ENCODE measurements at regions not wholly inside any gene's neighbourhood (a gene's known extent, or its start where the extent isn't known, plus 50 kb on each side); places are given as distances from the start of the nearest gene placed in this dataset.

DNA sequence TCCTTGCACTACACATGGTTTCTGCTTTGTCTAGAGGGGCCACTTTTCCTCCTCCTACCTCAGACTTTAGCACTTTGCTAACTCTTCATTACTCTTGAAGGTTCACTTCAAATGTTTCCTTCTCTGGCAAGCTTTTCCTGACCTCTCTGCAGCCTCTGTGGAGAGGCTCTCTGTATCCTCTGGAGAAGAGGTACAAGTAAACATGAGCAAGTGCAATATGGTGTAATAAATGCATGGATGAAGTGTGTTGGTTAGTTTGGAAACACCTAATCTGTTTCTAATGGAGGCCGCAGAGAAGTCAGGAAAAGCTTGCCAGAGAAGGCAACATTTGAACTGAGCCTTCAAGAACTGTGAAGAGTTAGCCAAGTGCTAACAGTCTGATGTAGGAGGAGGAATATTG lies 329.3 kb downstream of the GRIN2B start:
- WGBS (ENCODE audit: insufficient coverage, low lambda C conversion rate) = no CpG with 5 or more reads among the region's 1 CpG
- Histone ChIP-seq H3K4me3 (ENCODE audit: low read length) (no peak overlapping the region), H3K27me3 (ENCODE audit: control insufficient read depth, insufficient read depth, low read length) (peaks cover 2% of the 10 kb centered on the region), H3K4me1 (ENCODE audit: control insufficient read depth, insufficient read depth, low read length) (no peaks in the 10 kb centered on the region), H3K36me3 (ENCODE audit: control insufficient read depth, insufficient read depth, low read length) (no peaks in the 10 kb centered on the region), H3K9me3 (ENCODE audit: control insufficient read depth, low read depth, low read length) (no peaks in the 10 kb centered on the region), H3K27ac (ENCODE audit: low read length) (no peak overlapping the region)
- DNase-seq = no peak

DNA sequence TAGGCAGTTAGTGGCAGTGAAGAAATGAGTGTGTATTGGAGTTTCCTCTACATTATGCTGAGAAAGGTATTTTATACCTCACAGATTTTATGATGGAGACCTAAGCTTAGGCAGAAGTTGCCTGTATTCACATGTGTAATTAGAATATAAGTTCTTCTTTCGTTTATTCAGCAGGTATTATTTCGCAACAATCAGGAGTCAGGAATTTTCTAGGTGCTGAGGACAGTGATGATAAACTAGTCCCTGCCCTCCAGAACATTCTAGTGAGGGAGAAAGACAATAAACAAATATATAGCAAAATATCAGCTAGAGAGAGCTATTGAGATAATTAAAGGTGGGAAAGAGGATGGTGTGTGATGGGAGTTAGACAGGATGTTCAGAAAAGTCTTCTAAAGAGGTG lies 345.7 kb downstream of the GRIN2B start:
- Histone ChIP-seq H3K36me3 (ENCODE audit: control insufficient read depth, insufficient read depth, low read length) (no peaks in the 10 kb centered on the region), H3K9me3 (ENCODE audit: control insufficient read depth, low read depth, low read length) (no peaks in the 10 kb centered on the region), H3K27ac (ENCODE audit: low read length) (no peak overlapping the region), H3K27me3 (ENCODE audit: control insufficient read depth, insufficient read depth, low read length) (peaks cover 3% of the 10 kb centered on the region), H3K4me3 (ENCODE audit: low read length) (no peak overlapping the region), H3K4me1 (ENCODE audit: control insufficient read depth, insufficient read depth, low read length) (no peaks in the 10 kb centered on the region)
- no peak for DNase-seq
- WGBS (ENCODE audit: insufficient coverage, low lambda C conversion rate) = no CpG with 5 or more reads among the region's 2 CpGs

DNA sequence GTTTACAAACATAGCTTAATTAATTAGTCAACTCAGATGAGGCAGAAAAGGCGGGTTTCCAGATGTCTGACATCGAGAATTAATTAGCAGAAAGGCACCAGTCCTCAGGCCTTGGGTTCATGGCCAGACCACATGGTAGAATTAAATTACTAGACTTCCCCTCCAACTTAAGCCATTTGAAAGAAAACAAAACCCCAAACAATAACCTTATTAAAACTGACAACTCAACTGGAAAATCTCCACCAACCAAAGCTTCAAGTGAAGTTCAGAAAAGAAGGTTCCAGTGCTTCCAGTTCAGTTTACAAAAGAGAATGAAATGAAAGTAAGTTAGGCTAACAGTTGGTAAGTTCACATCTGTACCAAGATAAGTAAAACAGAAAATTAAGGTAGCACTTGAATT lies 349.5 kb downstream of the GRIN2B start:
- no peaks in the 10 kb centered on the region for H3K4me1 ChIP-seq (ENCODE audit: control insufficient read depth, insufficient read depth, low read length)
- H3K4me3 ChIP-seq (ENCODE audit: low read length) = no peak overlapping the region
- H3K9me3 ChIP-seq (ENCODE audit: control insufficient read depth, low read depth, low read length) = no peaks in the 10 kb centered on the region
- no CpG with 5 or more reads among the region's 2 CpGs for WGBS (ENCODE audit: insufficient coverage, low lambda C conversion rate)
- H3K27me3 ChIP-seq (ENCODE audit: control insufficient read depth, insufficient read depth, low read length) = peaks cover 5% of the 10 kb centered on the region
- H3K36me3 ChIP-seq (ENCODE audit: control insufficient read depth, insufficient read depth, low read length) = no peaks in the 10 kb centered on the region
- H3K27ac ChIP-seq (ENCODE audit: low read length) = no peak overlapping the region
- DNase-seq = no peak

GRCh38 chr12:13630354-13630753 lies 351.0 kb downstream of the GRIN2B start:
- H3K4me1 ChIP-seq (ENCODE audit: control insufficient read depth, insufficient read depth, low read length) = no peaks in the 10 kb centered on the region
- peaks cover 5% of the 10 kb centered on the region for H3K27me3 ChIP-seq (ENCODE audit: control insufficient read depth, insufficient read depth, low read length)
- H3K9me3 ChIP-seq (ENCODE audit: control insufficient read depth, low read depth, low read length) = no peaks in the 10 kb centered on the region
- H3K4me3 ChIP-seq (ENCODE audit: low read length) = no peak overlapping the region
- no peaks in the 10 kb centered on the region for H3K36me3 ChIP-seq (ENCODE audit: control insufficient read depth, insufficient read depth, low read length)
- no peak overlapping the region for H3K27ac ChIP-seq (ENCODE audit: low read length)
- WGBS (ENCODE audit: insufficient coverage, low lambda C conversion rate) = no CpG with 5 or more reads among the region's 3 CpGs
- no peak for DNase-seq

GRCh38 chr12:13628067-13628466 lies 353.3 kb downstream of the GRIN2B start:
- H3K4me3 ChIP-seq (ENCODE audit: low read length) = no peak overlapping the region
- H3K27ac ChIP-seq (ENCODE audit: low read length) = no peak overlapping the region
- no peaks in the 10 kb centered on the region for H3K36me3 ChIP-seq (ENCODE audit: control insufficient read depth, insufficient read depth, low read length)
- WGBS (ENCODE audit: insufficient coverage, low lambda C conversion rate) = no CpG with 5 or more reads among the region's 1 CpG
- DNase-seq = no peak
- H3K9me3 ChIP-seq (ENCODE audit: control insufficient read depth, low read depth, low read length) = no peaks in the 10 kb centered on the region
- peaks cover 2% of the 10 kb centered on the region for H3K27me3 ChIP-seq (ENCODE audit: control insufficient read depth, insufficient read depth, low read length)
- H3K4me1 ChIP-seq (ENCODE audit: control insufficient read depth, insufficient read depth, low read length) = no peaks in the 10 kb centered on the region

DNA sequence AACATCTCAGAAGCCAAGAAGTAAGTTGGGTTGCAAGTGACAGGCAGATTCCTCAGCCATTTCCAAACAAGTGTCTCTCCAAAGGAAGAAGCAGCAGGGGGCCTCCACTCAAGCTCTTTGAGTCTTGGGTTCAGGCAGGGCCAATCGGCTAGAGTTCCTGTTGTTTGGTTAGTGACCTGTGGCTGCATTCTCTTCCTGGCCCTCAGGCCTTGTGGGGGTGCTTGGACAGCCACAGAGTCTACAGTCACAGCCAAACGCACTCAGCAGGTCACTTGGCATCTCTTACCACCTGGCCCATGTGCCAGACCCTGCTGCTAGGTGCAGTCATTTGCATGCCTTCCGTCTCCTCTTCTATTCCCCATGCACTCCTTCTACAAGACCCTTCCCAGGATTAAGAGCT lies 353.9 kb downstream of the GRIN2B start:
- peaks cover 2% of the 10 kb centered on the region for H3K27me3 ChIP-seq (ENCODE audit: control insufficient read depth, insufficient read depth, low read length)
- DNase-seq = no peak
- no peaks in the 10 kb centered on the region for H3K9me3 ChIP-seq (ENCODE audit: control insufficient read depth, low read depth, low read length)
- H3K4me1 ChIP-seq (ENCODE audit: control insufficient read depth, insufficient read depth, low read length) = no peaks in the 10 kb centered on the region
- no peak overlapping the region for H3K4me3 ChIP-seq (ENCODE audit: low read length)
- no peak overlapping the region for H3K27ac ChIP-seq (ENCODE audit: low read length)
- WGBS (ENCODE audit: insufficient coverage, low lambda C conversion rate) = no CpG with 5 or more reads among the region's 3 CpGs
- H3K36me3 ChIP-seq (ENCODE audit: control insufficient read depth, insufficient read depth, low read length) = no peaks in the 10 kb centered on the region

GRCh38 chr12:13613297-13613696 lies 368.1 kb downstream of the GRIN2B start:
- Histone ChIP-seq H3K27me3 (ENCODE audit: control insufficient read depth, insufficient read depth, low read length) (no peaks in the 10 kb centered on the region), H3K4me1 (ENCODE audit: control insufficient read depth, insufficient read depth, low read length) (no peaks in the 10 kb centered on the region)
- no CpG with 5 or more reads among the region's 3 CpGs for WGBS (ENCODE audit: insufficient coverage, low lambda C conversion rate)

GRCh38 chr12:13609894-13610679 lies 371.3 kb downstream of the GRIN2B start:
- Histone ChIP-seq H3K27ac (ENCODE audit: low read length) (no peak overlapping the region), H3K4me3 (ENCODE audit: low read length) (no peak overlapping the region), H3K27me3 (ENCODE audit: control insufficient read depth, insufficient read depth, low read length) (no peaks in the 10 kb centered on the region), H3K4me1 (ENCODE audit: control insufficient read depth, insufficient read depth, low read length) (no peaks in the 10 kb centered on the region), H3K36me3 (ENCODE audit: control insufficient read depth, insufficient read depth, low read length) (no peaks in the 10 kb centered on the region), H3K9me3 (ENCODE audit: control insufficient read depth, low read depth, low read length) (no peaks in the 10 kb centered on the region)
- peak in 1 of 2 donors; percentile 8 for DNase-seq
- WGBS (ENCODE audit: insufficient coverage, low lambda C conversion rate) = 0% methylated on average over 1 of the region's 4 CpGs

More at GRCh38 chr12:13613297-13613696, 368.1 kb downstream of the GRIN2B start:
- Histone ChIP-seq H3K27ac (ENCODE audit: low read length) (no peak overlapping the region), H3K4me3 (ENCODE audit: low read length) (no peak overlapping the region), H3K9me3 (ENCODE audit: control insufficient read depth, low read depth, low read length) (no peaks in the 10 kb centered on the region), H3K36me3 (ENCODE audit: control insufficient read depth, insufficient read depth, low read length) (no peaks in the 10 kb centered on the region)
- DNase-seq = no peak

- no CpG with 5 or more reads among the region's 4 CpGs for WGBS (ENCODE audit: insufficient coverage, low lambda C conversion rate)
- DNase-seq = no peak
- no peaks in the 10 kb centered on the region for H3K9me3 ChIP-seq (ENCODE audit: control insufficient read depth, low read depth, low read length)
- no peaks in the 10 kb centered on the region for H3K4me1 ChIP-seq (ENCODE audit: control insufficient read depth, insufficient read depth, low read length)
- no peaks in the 10 kb centered on the region for H3K36me3 ChIP-seq (ENCODE audit: control insufficient read depth, insufficient read depth, low read length)
- no peaks in the 10 kb centered on the region for H3K27me3 ChIP-seq (ENCODE audit: control insufficient read depth, insufficient read depth, low read length)
- H3K27ac ChIP-seq (ENCODE audit: low read length) = no peak overlapping the region
- no peak overlapping the region for H3K4me3 ChIP-seq (ENCODE audit: low read length)
These were observed 375.1 kb downstream of the GRIN2B start for GRCh38 chr12:13606290-13606689.

GRCh38 chr12:13603953-13604352 lies 377.4 kb downstream of the GRIN2B start:
- 100% methylated on average over 2 of the region's 5 CpGs for WGBS (ENCODE audit: insufficient coverage, low lambda C conversion rate)
- Histone ChIP-seq H3K4me3 (ENCODE audit: low read length) (no peak overlapping the region), H3K4me1 (ENCODE audit: control insufficient read depth, insufficient read depth, low read length) (no peaks in the 10 kb centered on the region), H3K27me3 (ENCODE audit: control insufficient read depth, insufficient read depth, low read length) (no peaks in the 10 kb centered on the region), H3K36me3 (ENCODE audit: control insufficient read depth, insufficient read depth, low read length) (no peaks in the 10 kb centered on the region), H3K27ac (ENCODE audit: low read length) (no peak overlapping the region), H3K9me3 (ENCODE audit: control insufficient read depth, low read depth, low read length) (no peaks in the 10 kb centered on the region)
- DNase-seq = no peak

- no CpG with 5 or more reads among the region's 2 CpGs for WGBS (ENCODE audit: insufficient coverage, low lambda C conversion rate)
- H3K36me3 ChIP-seq (ENCODE audit: control insufficient read depth, insufficient read depth, low read length) = no peaks in the 10 kb centered on the region
- no peaks in the 10 kb centered on the region for H3K4me1 ChIP-seq (ENCODE audit: control insufficient read depth, insufficient read depth, low read length)
- H3K27me3 ChIP-seq (ENCODE audit: control insufficient read depth, insufficient read depth, low read length) = no peaks in the 10 kb centered on the region
- H3K4me3 ChIP-seq (ENCODE audit: low read length) = no peak overlapping the region
- no peak for DNase-seq
- H3K9me3 ChIP-seq (ENCODE audit: control insufficient read depth, low read depth, low read length) = no peaks in the 10 kb centered on the region
- no peak overlapping the region for H3K27ac ChIP-seq (ENCODE audit: low read length)
These were observed 379.2 kb downstream of the GRIN2B start for GRCh38 chr12:13602172-13602571.

All from large intestine (tissue), 3 donors.